GM03348 (cell line): ENCODE measurements at regions not wholly inside any gene's neighbourhood (a gene's known extent, or its start where the extent isn't known, plus 50 kb on each side); places are given as distances from the start of the nearest gene placed in this dataset.
A peak's percentile ranks its signal among the peaks of the same experiment; 100 is the strongest.

Experiments used
- DNase-seq: peaks from one replicate; pipeline ENCODE4 v3.0.0; 2012; ENCODE audit warnings: low spot score

DNA sequence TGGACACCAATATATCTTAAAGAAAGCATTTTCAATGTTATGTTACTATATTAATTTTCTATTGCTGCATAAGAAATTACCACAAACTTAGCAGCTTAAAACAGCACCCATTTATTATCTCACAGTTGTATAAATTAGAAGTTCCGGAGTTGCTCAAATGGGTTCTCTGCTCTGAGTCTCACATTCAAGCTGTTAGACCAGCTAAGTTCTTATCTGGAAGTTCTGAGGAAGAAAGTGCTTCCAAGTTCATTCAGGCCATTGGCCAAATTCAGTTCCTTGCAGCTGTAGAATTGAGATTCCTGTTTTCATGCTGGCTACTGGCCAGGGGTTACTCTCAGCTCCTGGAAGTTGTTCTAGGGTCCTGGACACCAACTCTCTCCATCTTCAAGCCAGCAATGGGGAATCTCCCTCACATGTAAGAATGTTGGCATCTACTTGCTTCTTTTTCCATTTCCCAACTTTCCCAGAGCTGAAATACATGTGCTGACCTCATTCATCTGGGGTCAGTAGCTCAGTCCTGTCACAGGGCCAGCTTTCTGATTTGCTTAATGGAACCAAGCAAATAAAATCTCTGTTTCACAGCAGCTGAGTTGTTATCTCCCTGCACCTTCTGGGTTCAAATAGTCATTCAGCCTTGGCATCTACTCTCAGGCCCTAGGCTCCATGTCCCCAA, 99.6 kb upstream of the INTU start:
- no peak for DNase-seq

DNA sequence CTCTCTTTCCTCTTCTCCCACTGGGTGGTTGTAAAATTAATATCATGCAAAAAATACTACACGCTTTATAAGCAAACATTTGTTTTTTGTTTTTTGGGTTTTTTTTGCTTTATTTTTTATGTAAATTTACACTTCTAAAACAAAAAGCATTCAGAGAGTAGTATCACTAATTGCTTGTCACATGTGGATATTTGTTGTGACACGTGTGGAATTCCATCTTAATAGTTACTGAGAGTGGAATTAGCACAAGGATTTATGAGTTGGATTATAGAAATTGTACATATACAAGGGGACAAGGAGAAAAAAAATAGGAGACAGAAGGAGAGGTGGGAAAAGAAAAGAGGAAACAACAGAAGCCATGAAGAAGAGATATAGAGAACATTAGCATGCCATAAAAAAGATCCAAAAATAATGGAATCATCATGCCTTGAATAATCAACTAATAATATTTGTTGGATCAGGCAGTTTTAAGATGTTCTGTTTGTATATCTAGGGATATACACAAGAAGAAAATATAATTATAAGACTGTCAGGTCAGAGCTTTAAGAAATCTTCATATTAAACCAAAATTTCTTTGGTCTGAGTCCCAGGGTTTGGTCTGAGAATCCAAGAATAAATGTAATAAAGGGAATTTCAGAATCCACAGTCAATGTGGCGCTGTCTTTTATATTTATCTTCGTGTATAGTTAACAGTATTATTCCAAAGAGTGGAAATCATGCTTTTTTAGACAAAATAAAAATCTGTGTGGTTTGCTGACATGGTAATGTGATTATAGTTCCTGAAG, 98.5 kb upstream of the INTU start:
- no peak for DNase-seq

DNA sequence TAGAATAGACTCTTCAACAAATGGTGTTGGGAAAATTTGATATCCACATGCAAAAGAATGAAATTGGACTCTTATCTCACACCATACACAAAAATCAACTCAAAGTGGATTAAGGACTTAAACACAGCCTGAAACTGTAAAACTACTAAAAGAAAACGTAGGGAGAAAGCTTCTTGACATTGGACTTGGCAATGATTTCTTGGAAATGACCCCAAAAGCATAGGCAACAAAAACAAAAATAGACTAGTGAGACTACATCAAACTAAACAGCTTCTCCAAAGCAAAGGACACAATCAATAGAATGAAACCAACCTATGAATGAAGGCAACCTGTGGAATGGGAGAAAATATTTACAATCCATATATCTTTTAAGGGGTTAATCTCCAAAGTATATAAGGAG, 94.7 kb upstream of the INTU start:
- DNase-seq: no peak

DNA sequence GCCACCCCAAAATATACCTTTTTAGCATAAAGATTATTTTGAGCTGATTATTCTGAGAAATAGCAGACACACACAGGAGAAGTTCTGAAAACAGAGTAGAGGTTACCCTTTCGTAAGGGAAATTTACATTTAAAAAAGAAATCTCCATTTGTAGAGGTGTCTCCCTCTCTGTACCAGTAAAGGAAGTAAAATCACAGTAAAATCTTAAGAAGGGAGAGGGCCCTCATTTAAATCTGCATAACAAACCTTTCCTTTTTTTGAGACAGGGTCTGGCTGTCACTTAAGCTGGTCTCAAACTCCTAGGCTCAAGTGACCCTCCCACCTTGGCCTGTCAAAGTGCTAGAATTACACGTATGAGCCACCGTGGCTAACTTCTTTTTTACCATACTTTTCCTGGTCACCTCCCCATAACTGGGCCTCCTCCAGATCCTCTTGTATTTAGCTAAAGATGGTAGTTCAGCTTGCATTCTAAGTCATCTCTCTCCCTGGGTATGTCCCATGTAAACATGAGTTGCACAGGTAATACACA, 92.2 kb upstream of the INTU start:
- DNase-seq: no peak

DNA sequence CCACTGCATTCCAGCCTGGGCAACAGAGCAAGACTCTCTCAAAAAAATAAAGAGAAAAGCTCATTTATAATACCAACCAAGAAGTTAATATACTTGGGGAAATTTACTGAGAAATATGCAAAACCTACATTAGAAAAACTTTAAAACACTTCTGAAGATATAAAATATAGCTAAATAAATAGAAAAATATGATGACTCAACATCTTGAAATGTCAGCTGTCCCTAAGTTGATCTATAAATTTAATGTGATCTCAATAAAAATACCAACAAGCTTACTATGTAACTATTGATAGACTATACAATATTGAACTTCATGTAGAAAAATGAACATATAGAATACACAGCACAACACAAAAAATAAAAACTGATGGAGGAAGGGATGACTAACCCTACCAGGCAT, 87.5 kb upstream of the INTU start:
- DNase-seq: no peak

DNA sequence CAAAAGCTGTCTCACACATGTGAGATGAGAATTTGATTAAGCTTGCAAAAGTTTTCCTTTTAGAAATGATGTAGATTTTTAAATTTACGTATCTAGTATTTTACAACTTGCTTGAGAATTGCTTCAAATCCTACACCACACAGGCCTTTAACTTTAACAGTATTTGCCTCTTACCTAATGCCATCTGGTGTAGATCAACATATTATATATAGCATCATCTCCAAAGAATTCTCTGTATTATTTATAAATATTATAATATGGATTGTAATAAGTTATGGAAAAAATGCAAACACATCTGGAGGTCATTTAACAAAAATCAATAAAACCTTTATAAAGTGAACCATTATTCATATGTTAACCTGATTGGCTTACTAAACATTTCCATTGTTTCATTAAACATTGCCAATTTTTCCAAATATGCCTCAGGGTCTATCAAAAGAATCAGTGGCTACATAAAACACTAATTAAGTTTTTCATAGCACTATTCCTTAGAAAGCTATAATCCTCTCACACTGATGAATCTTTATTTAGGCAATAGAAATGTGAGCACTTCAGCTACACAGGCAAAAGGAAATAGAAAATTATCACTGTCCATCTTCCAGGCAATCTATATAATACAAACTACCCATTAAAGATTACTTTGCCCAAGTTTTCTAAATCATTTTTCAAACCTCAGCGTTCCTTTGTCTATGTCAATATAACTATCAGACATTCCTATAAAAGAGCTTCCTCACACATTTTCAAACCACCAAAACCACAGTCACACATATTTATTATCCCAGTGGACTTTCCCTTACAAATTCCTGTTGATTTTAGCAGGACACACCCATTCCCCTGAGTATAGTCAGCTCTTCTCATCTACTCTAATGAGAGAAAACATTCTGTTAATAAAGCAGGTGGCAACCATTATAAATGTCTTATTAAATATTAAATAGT, 83.5 kb upstream of the INTU start:
- peak; percentile 37 for DNase-seq

DNA sequence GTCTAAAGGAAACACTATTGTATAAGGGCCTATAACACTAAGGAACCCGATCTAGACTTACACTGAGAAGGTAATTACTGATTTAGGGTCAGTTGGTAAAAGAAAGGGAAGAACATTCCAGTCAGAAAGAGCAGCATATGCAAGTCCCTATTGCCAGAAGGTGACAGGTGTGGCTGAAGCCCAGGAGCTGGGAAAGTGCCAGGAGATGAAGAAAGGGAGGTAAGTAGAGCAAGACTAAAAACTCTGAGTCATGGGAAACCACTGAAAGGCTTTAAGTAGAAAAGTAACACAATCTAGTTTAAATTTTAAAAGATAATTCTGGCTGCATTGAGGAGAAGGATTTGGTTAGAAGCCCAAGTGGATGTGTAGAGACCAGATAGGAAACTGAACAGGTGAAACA, 77.7 kb upstream of the INTU start:
- no peak for DNase-seq

DNA sequence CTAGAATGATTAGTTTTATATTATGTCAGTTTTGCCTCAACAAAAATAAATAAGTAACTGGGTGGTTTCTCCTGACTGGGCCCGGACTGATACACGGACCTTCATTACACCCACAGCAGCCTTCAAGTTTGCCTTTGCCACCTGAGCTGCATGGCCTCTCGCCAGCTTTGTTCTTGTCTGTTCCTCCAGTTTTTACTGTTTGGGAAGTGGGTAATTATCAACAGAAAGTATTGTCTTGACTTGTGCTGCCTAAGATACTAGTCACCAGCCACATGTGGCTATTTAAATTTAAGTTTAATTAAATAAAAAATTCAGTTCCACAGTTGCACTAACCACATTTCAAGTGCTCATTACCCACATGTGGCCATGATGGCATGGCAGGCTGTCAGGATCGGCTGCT, 74.7 kb upstream of the INTU start:
- no peak for DNase-seq

DNA sequence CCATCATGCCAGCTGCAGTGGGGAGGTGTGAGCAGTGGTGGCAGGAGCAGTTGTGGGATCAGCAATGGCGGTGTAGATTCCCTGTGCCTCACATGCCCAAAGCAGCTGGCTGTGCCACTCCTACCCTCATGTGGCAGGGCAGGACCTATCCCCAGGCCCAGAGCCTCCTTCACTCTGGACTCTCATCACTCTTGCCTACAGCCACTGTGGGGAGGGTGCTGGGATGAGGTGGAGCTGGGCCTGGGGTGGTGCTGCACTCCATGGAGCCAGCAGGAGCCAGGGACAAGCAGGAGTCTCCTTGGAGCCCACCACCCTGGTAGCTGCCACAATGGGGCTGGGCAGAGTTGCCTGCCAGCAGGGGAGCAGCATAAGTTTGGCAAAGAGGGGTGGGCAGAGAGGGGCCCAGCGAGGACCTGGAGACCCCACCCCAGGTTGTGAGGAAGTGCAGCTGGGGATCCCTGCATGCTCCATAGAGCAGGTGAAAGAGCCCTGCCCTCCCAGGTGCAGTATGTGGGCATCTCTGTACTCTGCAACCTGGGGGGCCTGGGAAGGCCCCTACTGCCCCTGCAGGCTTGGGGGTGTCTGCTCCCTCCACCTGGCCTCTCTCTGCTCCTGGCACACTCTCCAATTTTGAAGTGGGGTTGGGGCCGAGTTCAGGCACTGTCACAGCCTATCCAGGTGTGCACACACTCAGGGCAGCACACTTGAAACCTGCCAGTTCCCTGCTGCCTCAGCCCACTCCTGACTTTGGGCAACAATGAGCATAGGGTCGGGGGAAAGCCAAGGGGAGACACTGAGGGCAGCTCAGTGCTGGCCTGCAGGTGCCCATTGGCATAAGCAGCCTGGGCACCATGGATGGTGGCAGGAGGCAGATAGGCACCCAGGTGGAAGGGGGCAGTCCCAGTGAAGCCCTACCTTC, 74.0 kb upstream of the INTU start:
- no peak for DNase-seq

DNA sequence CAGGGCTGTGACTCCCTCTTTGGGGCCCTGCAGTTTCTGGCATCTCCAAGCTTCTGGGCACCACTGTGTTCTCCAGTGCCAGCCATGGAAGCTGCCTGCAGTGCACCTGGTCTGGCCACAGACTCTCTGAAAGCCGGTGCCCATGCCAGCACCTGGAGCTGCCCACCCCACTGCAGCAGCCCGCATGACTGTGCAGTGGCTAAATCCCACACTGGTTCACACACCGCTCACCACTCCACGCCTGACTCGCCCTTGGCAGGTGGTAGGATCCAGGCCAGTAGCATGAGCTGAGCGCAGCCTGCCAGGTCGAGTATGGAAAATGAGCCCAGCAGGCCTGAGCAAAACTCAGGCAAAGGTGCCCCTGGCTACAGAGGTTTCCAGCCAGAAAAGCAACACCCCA, 72.8 kb upstream of the INTU start:
- no peak for DNase-seq

DNA sequence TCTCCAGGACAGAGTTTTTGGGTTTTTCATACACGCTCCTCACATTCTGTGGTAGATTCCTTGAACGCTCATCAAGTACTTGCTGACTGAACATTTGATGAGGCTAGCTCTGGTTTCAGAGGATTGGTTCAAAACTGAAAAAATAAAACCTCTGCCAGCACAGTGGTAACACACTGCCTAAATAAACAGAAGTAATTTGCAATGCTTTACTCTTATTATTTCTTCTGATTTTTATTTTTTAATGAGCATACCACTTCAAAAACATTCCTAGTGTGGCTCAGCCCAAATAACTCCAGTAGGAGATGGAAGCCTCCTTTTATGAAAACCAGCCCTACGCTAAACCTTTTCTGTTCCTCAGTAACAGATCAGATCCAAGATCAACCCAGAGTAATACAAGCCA, 72.0 kb upstream of the INTU start:
- DNase-seq: no peak

DNA sequence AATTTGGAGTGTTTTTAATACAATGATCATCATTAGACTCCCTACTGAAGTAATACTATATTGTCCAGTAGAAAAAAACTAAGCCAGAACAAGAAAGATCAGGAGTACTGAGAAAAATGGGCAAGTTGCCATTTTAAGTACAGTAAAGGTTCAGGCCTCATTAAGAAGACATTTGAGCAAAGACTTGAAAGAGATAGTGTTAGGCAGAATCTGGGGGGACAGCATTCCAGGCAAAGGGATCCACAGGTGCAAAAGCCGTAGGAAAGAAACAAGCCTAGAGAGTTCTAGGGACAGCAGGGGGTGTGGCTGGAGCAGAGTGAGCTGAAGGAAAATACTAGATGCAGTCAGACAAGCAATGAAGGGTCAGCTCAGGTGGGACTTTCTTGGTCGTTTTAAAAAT, 58.1 kb upstream of the INTU start:
- DNase-seq: no peak

DNA sequence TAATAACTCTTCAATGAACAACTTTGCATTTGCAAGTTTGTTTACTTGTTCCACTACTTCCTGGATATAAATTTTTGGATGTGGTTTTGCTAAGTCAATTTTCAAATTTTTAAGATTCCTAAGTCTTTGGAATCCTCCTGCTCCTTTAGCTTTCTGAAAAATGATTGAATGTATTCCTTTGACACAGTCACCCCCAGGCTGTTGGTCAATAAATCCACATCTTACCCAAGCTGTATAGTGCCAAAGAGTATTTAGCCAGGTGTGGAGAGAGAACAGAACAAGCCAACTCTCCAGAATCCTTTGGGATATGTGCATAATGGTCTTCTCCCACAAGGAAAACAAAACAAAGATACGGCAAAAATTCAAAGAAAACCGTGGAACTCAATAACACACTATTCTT, 56.9 kb upstream of the INTU start:
- no peak for DNase-seq

DNA sequence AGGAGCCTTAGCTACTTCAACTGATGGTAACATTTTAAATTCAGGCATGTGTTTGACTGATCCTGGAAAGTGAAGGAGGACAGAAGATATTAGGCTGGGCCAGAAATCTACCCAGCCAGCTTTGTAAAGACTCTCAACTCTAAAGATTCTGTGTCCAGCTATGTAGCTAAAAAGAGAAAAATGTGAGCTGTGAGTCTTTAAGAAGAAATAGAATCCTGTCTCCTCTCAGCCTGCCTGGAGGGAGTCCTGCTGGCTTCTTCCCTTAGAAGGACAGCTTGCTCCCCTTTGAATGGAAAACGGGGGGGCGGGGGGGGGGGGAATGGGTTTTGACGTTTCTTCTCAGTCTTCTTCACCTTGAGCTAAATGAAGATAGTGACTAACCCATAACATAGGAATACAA, 54.3 kb upstream of the INTU start:
- no peak for DNase-seq

DNA sequence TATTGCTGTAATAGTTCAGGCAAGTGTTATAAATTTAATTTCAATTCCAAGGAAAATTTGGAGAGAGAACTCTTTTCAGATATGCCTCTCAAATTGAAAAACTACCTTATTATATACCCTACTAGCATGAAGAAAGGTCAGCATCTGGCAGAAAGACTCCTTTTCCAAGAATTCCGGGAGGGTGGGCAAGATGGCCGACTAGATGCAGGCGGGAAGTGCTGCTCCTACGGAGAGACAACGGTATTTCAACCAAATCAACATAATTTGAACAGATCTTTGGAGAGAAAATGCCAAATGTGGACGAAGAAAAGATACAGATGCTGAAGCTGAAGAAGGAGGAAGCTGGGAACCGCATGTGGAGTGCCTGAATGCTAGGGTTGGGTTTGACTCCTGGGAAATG, 53.8 kb upstream of the INTU start:
- no peak for DNase-seq

DNA sequence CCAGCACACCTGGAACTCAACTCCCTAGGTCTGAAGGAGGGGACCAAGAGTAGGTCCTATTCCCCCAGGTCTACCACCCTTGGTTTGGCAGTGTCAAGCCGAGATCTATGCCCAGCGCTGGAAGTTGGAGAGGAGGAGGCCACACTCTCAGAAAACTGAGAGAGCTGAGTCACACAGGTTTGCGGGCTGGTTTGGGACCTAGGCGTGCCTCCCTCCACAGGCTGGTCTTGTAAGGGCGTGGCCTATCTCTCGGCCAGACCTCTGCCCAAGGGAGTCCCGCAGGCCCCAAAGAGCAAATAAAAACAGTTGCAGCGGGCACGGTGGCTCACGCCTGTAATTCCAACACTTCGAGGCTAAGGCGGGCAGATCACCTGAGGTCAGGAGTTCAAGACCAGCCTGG, 52.9 kb upstream of the INTU start:
- DNase-seq: no peak

DNA sequence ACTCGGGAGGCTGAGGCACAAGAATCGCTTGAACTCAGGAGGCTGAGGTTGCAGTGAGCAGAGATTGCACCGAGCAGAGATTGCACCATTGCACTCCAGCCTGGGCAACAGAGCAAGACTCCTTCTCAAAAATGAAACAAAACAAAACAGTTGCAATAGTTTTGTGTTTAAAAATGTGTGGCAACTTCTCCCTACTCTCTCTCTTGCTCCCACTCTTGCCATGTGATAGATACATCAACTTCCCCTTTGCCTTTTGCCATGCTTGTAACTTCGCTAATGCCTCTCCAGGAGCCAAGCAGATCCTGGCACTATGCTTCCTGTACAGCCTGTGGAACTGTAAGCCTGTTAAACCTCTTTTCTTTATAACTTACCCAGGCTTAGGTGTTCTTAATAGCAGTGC, 52.5 kb upstream of the INTU start:
- DNase-seq: no peak

DNA sequence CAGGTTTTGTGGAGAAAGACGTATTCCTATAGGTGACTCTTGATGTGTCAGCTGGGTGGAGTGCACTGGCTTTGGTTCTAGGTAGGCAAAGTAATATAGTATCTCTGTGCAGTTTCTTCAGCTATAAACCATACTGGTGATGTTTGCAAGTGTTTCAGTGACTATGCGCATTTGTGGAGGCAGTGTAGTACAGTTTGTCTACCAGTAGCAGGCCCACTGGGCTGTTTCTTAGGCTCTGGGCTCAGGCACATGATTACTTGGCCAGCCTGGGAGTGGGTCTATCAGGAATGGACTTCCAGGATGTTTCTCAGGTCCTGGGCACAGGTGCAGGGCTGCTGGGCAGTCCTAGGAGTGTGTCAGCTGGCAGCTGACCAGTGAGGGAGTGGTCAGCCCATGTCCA, 51.9 kb upstream of the INTU start:
- DNase-seq: no peak
